ENCODE measurements at regions not wholly inside any gene's neighbourhood (a gene's known extent, or its start where the extent isn't known, plus 50 kb on each side); places are given as distances from the start of the nearest gene placed in this dataset.

DNA sequence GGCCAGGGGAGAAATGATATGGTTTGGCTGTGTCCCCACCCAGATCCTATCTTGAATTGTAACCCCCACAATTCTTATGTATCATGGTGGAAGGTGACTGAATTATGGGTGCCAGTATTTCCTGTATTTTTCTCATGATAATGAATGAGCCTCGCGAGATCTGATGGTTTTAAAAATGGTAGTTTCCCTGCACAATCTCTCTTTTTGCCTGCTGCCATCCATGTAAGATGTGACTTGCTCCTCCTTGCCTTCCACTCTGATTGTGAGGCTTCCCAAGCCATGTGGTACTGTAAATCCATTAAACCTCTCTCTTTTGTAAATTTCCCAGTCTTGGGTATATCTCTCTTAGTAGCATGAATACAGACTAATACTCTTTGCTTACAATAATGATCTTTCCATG, 1453.9 kb upstream of the B3GALT2 start:
- no peaks in the 10 kb centered on the region for H3K36me3 ChIP-seq (ENCODE audit: insufficient read depth, low read length)
- H3K79me2 ChIP-seq (ENCODE audit: insufficient read depth, low read length): no peaks in the 10 kb centered on the region
- H3K9me2 ChIP-seq (replicated peaks; ENCODE audit: low read depth, low read length): no peaks in the 10 kb centered on the region

DNA sequence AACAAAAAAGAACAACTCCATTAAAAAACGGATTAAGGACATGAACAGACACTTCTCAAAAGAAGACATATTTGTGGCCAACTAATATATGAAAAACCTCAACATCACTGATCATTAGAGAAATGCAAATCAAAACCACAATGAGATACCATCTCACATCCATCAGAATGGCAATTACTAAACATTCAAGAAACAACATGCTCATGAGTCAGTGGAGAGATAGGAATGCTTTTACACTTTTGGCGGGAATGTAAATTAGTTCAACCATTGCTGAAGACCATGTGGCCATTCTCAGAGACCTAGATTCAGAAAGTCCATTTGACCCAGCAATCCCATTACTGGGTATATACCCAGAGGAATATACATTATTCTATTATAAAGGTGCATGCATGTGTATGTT, 1442.6 kb upstream of the B3GALT2 start:
- Histone ChIP-seq H3K4me2 (ENCODE audit: low read depth, low read length, poor library complexity, severe bottlenecking) (no peak overlapping the region), H3K4me3 (ENCODE audit: low read length, poor library complexity, severe bottlenecking) (no peak overlapping the region), H3K27me3 (ENCODE audit: insufficient read depth, low read length, poor library complexity, severe bottlenecking) (no peaks in the 10 kb centered on the region), H3K79me2 (ENCODE audit: insufficient read depth, low read length) (no peaks in the 10 kb centered on the region), H3K9ac (ENCODE audit: low read depth, low read length, poor library complexity, severe bottlenecking) (no peak overlapping the region), H3K4me1 (ENCODE audit: insufficient read depth, low read length, poor library complexity, severe bottlenecking) (peaks cover 4% of the 10 kb centered on the region), H2AFZ (ENCODE audit: low read length) (no peak overlapping the region), H4K20me1 (ENCODE audit: insufficient read depth, low read length, poor library complexity, severe bottlenecking) (no peaks in the 10 kb centered on the region), H3K9me3 (ENCODE audit: insufficient read depth, low read depth, low read length) (no peaks in the 10 kb centered on the region), H3F3A (ENCODE audit: low read depth) (no peaks in the 10 kb centered on the region), H3K36me3 (ENCODE audit: insufficient read depth, low read length) (no peaks in the 10 kb centered on the region), H3K9me2 (replicated peaks; ENCODE audit: low read depth, low read length) (no peaks in the 10 kb centered on the region)
- TF ChIP-seq, protein P1, sequence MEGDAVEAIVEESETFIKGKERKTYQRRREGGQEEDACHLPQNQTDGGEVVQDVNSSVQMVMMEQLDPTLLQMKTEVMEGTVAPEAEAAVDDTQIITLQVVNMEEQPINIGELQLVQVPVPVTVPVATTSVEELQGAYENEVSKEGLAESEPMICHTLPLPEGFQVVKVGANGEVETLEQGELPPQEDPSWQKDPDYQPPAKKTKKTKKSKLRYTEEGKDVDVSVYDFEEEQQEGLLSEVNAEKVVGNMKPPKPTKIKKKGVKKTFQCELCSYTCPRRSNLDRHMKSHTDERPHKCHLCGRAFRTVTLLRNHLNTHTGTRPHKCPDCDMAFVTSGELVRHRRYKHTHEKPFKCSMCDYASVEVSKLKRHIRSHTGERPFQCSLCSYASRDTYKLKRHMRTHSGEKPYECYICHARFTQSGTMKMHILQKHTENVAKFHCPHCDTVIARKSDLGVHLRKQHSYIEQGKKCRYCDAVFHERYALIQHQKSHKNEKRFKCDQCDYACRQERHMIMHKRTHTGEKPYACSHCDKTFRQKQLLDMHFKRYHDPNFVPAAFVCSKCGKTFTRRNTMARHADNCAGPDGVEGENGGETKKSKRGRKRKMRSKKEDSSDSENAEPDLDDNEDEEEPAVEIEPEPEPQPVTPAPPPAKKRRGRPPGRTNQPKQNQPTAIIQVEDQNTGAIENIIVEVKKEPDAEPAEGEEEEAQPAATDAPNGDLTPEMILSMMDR (conservative IDR thresholded peaks at IDR 0.05; ENCODE audit: low read length): no peak
- TF ChIP-seq EZH2phosphoT487 (IDR thresholded peaks at IDR 0.05; ENCODE audit: borderline replicate concordance): no peak

More for the DNA sequence above, 1453.9 kb upstream of the B3GALT2 start:
- H3K9ac ChIP-seq (ENCODE audit: low read depth, low read length, poor library complexity, severe bottlenecking): no peak overlapping the region
- no peaks in the 10 kb centered on the region for H3K4me1 ChIP-seq (ENCODE audit: insufficient read depth, low read length, poor library complexity, severe bottlenecking)
- no peaks in the 10 kb centered on the region for H4K20me1 ChIP-seq (ENCODE audit: insufficient read depth, low read length, poor library complexity, severe bottlenecking)
- no peaks in the 10 kb centered on the region for H3F3A ChIP-seq (ENCODE audit: low read depth)
- TF ChIP-seq, protein P1 (conservative IDR thresholded peaks at IDR 0.05; ENCODE audit: low read length): no peak
- no peak for TF ChIP-seq EZH2phosphoT487 (IDR thresholded peaks at IDR 0.05; ENCODE audit: borderline replicate concordance)
- H3K4me2 ChIP-seq (ENCODE audit: low read depth, low read length, poor library complexity, severe bottlenecking): no peak overlapping the region
- no peak overlapping the region for H2AFZ ChIP-seq (ENCODE audit: low read length)
- H3K4me3 ChIP-seq (ENCODE audit: low read length, poor library complexity, severe bottlenecking): no peak overlapping the region
- H3K27me3 ChIP-seq (ENCODE audit: insufficient read depth, low read length, poor library complexity, severe bottlenecking): no peaks in the 10 kb centered on the region
- H3K9me3 ChIP-seq (ENCODE audit: insufficient read depth, low read depth, low read length): no peaks in the 10 kb centered on the region; the same call in 1 of the 2 replicates

DNA sequence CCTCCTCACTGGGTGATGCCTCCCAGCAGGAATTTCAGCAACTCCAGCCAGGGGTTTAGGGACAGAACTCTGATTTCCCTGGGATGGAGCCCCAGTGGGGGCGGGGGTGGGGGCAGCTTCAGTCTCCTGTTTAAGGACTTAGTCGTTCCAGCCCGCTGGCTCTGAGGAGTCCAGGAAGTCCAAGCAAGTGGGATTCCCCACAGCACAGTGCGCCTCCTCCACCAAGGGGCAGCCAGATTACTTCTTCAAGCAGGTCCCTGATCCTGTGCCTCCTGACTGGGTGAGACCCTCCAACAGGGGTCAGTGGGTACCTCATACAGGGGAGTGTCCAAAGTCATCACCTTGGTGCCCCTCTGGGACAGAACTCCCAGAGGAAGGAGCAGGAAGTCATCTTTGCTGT, 1438.4 kb upstream of the B3GALT2 start:
- Histone ChIP-seq H3K4me1 (ENCODE audit: insufficient read depth, low read length, poor library complexity, severe bottlenecking) (peaks cover 4% of the 10 kb centered on the region), H3K27me3 (ENCODE audit: insufficient read depth, low read length, poor library complexity, severe bottlenecking) (no peaks in the 10 kb centered on the region), H3F3A (ENCODE audit: low read depth) (no peaks in the 10 kb centered on the region), H3K79me2 (ENCODE audit: insufficient read depth, low read length) (no peaks in the 10 kb centered on the region), H2AFZ (ENCODE audit: low read length) (no peak overlapping the region), H3K9me2 (replicated peaks; ENCODE audit: low read depth, low read length) (no peaks in the 10 kb centered on the region), H3K4me2 (ENCODE audit: low read depth, low read length, poor library complexity, severe bottlenecking) (no peak overlapping the region), H3K4me3 (ENCODE audit: low read length, poor library complexity, severe bottlenecking) (no peak overlapping the region), H3K9ac (ENCODE audit: low read depth, low read length, poor library complexity, severe bottlenecking) (no peak overlapping the region), H3K36me3 (ENCODE audit: insufficient read depth, low read length) (no peaks in the 10 kb centered on the region), H4K20me1 (ENCODE audit: insufficient read depth, low read length, poor library complexity, severe bottlenecking) (no peaks in the 10 kb centered on the region), H3K9me3 (ENCODE audit: insufficient read depth, low read depth, low read length) (no peaks in the 10 kb centered on the region)
- TF ChIP-seq, protein P1 (conservative IDR thresholded peaks at IDR 0.05; ENCODE audit: low read length): no peak
- no peak for TF ChIP-seq EZH2phosphoT487 (IDR thresholded peaks at IDR 0.05; ENCODE audit: borderline replicate concordance)

Measured in Loucy (cell line).